ENCODE measurements at regions not wholly inside any gene's neighbourhood (a gene's known extent, or its start where the extent isn't known, plus 50 kb on each side); places are given as distances from the start of the nearest gene placed in this dataset.

GRCh38 chr7:88500131-88500530 is 193.4 kb upstream of the STEAP4 start:
- H3K4me1 ChIP-seq (ENCODE audit: insufficient read depth, low read length): no peaks in the 10 kb centered on the region
- no peak for DNase-seq
- no peaks in the 10 kb centered on the region for H3K23me2 ChIP-seq (ENCODE audit: insufficient read length, low read depth, low read length, poor library complexity, severe bottlenecking)
- H2BK12ac ChIP-seq (ENCODE audit: insufficient read length, low read depth, low read length): no peak overlapping the region
- no peaks in the 10 kb centered on the region for H3K9me3 ChIP-seq (ENCODE audit: control insufficient read depth, low read depth, low read length)
- no peak overlapping the region for H2BK5ac ChIP-seq (ENCODE audit: insufficient read length, low read length)
- H3K27ac Mint-ChIP-seq: no peak overlapping the region
- H3K79me2 ChIP-seq (ENCODE audit: insufficient read depth, low read length): no peaks in the 10 kb centered on the region
- H2BK20ac ChIP-seq (ENCODE audit: low read depth, low read length, poor library complexity, severe bottlenecking): no peak overlapping the region
- H4K20me1 ChIP-seq (ENCODE audit: control insufficient read depth, insufficient read depth, insufficient read length): no peaks in the 10 kb centered on the region
- TF ChIP-seq CTCF (conservative IDR thresholded peaks at IDR 0.05): no peak
- no peak overlapping the region for H4K91ac ChIP-seq (ENCODE audit: insufficient read length, low read depth, low read length)
- no peak overlapping the region for H4K8ac ChIP-seq (replicated peaks; ENCODE audit: insufficient read length, low read depth, low read length)
- peak overlapping the region; percentile 63 for H4K5ac ChIP-seq (ENCODE audit: insufficient read length, low read depth, low read length)
- no peak overlapping the region for H2BK120ac ChIP-seq (ENCODE audit: low read depth, low read length, poor library complexity, severe bottlenecking)
- H3K27me3 ChIP-seq (ENCODE audit: insufficient read depth, low read length): no peaks in the 10 kb centered on the region
- H3K79me1 ChIP-seq (ENCODE audit: insufficient read depth, low read depth, low read length, poor library complexity, severe bottlenecking): no peaks in the 10 kb centered on the region
- no peaks in the 10 kb centered on the region for H3K9me3 Mint-ChIP-seq
- H3K56ac ChIP-seq (ENCODE audit: insufficient read length, low read depth, low read length): no peak overlapping the region
- WGBS (ENCODE audit: extremely low coverage, insufficient read length, low lambda C conversion rate): no CpG with 5 or more reads among the region's 6 CpGs
- no peak overlapping the region for H3T11ph ChIP-seq (ENCODE audit: low read length)
- no peaks in the 10 kb centered on the region for H3K27me3 Mint-ChIP-seq (ENCODE audit: low read depth)
- H3K4me3 Mint-ChIP-seq: no peak overlapping the region
- H3K4me1 Mint-ChIP-seq: peaks cover 8 to 10% of the 10 kb centered on the region in 2 experiments
- no peak overlapping the region for H2AFZ ChIP-seq (ENCODE audit: low read length)
- no peak overlapping the region for H2AK5ac ChIP-seq (ENCODE audit: insufficient read length, low read length)
- no peak overlapping the region for H3K9ac ChIP-seq (ENCODE audit: extremely low read depth, insufficient read length, low read length)
- H2BK15ac ChIP-seq (ENCODE audit: low read depth, low read length): no peak overlapping the region
- H3K23ac ChIP-seq (ENCODE audit: insufficient read length, low read depth, low read length): no peak overlapping the region
- H3K36me3 Mint-ChIP-seq (ENCODE audit: insufficient read depth in 1 of 3, low read depth in 3 of 3): no peaks in the 10 kb centered on the region
- H3K4me2 ChIP-seq (ENCODE audit: insufficient read depth, insufficient read length, low read length): no peak overlapping the region
- no peak overlapping the region for H3K14ac ChIP-seq (ENCODE audit: insufficient read depth, low read length)
- no peak overlapping the region for H3K18ac ChIP-seq (ENCODE audit: insufficient read length, low read depth, low read length)
- no peak overlapping the region for H3K4ac ChIP-seq (ENCODE audit: low read depth, low read length)
- no peak overlapping the region for H3K27ac ChIP-seq (ENCODE audit: insufficient read length, low read depth, low read length)
